Astrocyte (in vitro differentiated cells and primary cell): ENCODE measurements at regions not wholly inside any gene's neighbourhood (a gene's known extent, or its start where the extent isn't known, plus 50 kb on each side); places are given as distances from the start of the nearest gene placed in this dataset.

Experiments used
- CTCF ChIP-seq: IDR thresholded peaks from 2 replicates; pipeline ENCODE4 v1.5.1; 2011; ENCODE audit warnings: low read depth, mild to moderate bottlenecking, inconsistent platforms, low read length, moderate library complexity; ENCODE audit not compliant: insufficient read depth
- EZH2 ChIP-seq: IDR thresholded peaks from 2 replicates; pipeline ENCODE4 v1.6.1; 2012; ENCODE audit warnings: mild to moderate bottlenecking, low read length, inconsistent platforms; ENCODE audit not compliant: insufficient read depth

- TF ChIP-seq CTCF = no peak
- TF ChIP-seq EZH2 = no peak
These were observed 417.1 kb downstream of the BCKDHB start for GRCh38 chr6:80523531-80523997.
